Mucosa of stomach (tissue), 1 donor: ENCODE measurements at regions not wholly inside any gene's neighbourhood (a gene's known extent, or its start where the extent isn't known, plus 50 kb on each side); places are given as distances from the start of the nearest gene placed in this dataset.

Experiments used
- H3K27me3 ChIP-seq: one replicate; pipeline ENCODE4 v1.7.0; 2013; ENCODE audit warnings: mild to moderate bottlenecking, low read length; ENCODE audit not compliant: control insufficient read depth, insufficient read depth
- H3K36me3 ChIP-seq: one replicate; pipeline ENCODE4 v1.7.0; 2013; ENCODE audit warnings: low read length; ENCODE audit not compliant: control insufficient read depth, insufficient read depth
- H3K4me1 ChIP-seq: one replicate; pipeline ENCODE4 v1.7.0; 2013; ENCODE audit warnings: mild to moderate bottlenecking, low read length; ENCODE audit not compliant: control insufficient read depth, insufficient read depth
- H3K4me3 ChIP-seq: one replicate; pipeline ENCODE4 v1.7.0; 2013; ENCODE audit warnings: low read length
- H3K9ac ChIP-seq: one replicate; pipeline ENCODE4 v1.7.0; 2013; ENCODE audit warnings: mild to moderate bottlenecking, low read length, moderate library complexity
- H3K9me3 ChIP-seq: one replicate; pipeline ENCODE4 v1.7.0; 2013; ENCODE audit warnings: mild to moderate bottlenecking, low read length, moderate library complexity; ENCODE audit not compliant: control insufficient read depth
- donor health status: Pancreatic carcinoma.

GRCh38 chr6:795046-795685, 102.2 kb upstream of the EXOC2 start:
- no peaks in the 10 kb centered on the region for H3K27me3 ChIP-seq
- H3K9ac ChIP-seq: no peak overlapping the region
- H3K4me1 ChIP-seq: peaks cover 10% of the 10 kb centered on the region
- no peak overlapping the region for H3K4me3 ChIP-seq
- H3K9me3 ChIP-seq: no peaks in the 10 kb centered on the region
- no peaks in the 10 kb centered on the region for H3K36me3 ChIP-seq

DNA sequence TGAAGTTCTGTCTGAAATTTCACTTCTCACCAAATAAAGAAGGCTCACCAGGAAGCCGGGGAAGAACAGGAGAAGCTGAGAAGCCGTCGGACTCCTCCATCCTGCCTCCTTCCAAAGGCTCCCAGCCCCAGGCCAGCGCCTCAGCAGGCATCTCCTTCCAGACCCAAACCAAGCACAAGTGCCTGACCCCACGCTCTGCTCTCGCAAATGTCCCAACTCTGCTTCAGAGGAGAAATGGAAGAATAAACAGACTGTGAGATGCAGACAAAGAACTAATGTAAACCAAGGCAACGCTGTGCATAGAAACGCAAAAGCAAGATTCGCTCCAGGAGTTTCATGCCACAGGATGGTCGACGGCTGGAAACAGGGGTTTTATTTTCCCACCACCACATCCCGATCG, 100.3 kb upstream of the EXOC2 start:
- Histone ChIP-seq H3K4me1 (peaks cover 8% of the 10 kb centered on the region), H3K9ac (no peak overlapping the region), H3K27me3 (no peaks in the 10 kb centered on the region), H3K4me3 (no peak overlapping the region), H3K36me3 (no peaks in the 10 kb centered on the region), H3K9me3 (no peaks in the 10 kb centered on the region)

GRCh38 chr6:792662-793061, 99.7 kb upstream of the EXOC2 start:
- Histone ChIP-seq H3K9ac (no peak overlapping the region), H3K9me3 (no peaks in the 10 kb centered on the region), H3K4me1 (peaks cover 2% of the 10 kb centered on the region), H3K36me3 (no peaks in the 10 kb centered on the region), H3K4me3 (no peak overlapping the region), H3K27me3 (no peaks in the 10 kb centered on the region)

DNA sequence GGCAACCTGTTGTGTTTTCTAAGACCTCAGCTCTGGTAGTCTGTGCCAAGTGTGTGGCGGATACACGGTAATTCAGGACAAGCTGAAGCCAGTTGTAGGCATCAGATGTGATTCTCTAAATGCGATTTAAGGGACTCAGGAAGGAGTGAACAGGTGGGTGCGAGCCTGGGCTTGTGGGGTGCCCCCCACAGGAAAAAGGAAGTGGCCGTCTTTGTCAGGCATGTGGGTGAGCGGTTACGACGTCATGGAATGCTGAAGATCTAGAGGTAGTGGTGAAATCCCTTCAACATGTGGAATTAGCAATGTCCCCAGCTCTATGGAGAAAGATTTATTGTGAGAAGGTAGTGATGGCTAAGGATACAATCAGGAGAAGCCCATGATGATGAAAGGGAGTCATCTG, 95.1 kb upstream of the EXOC2 start:
- H3K9ac ChIP-seq: no peak overlapping the region
- H3K27me3 ChIP-seq: no peaks in the 10 kb centered on the region
- no peaks in the 10 kb centered on the region for H3K4me1 ChIP-seq
- H3K36me3 ChIP-seq: no peaks in the 10 kb centered on the region
- no peaks in the 10 kb centered on the region for H3K9me3 ChIP-seq
- no peak overlapping the region for H3K4me3 ChIP-seq

- Histone ChIP-seq H3K4me1 (no peaks in the 10 kb centered on the region), H3K36me3 (no peaks in the 10 kb centered on the region), H3K4me3 (no peak overlapping the region)
These were observed 94.2 kb upstream of the EXOC2 start for GRCh38 chr6:786946-787763.

GRCh38 chr6:783966-784735, 91.2 kb upstream of the EXOC2 start:
- H3K4me3 ChIP-seq: no peak overlapping the region
- no peaks in the 10 kb centered on the region for H3K27me3 ChIP-seq
- H3K9me3 ChIP-seq: no peaks in the 10 kb centered on the region
- H3K36me3 ChIP-seq: no peaks in the 10 kb centered on the region
- no peak overlapping the region for H3K9ac ChIP-seq
- no peaks in the 10 kb centered on the region for H3K4me1 ChIP-seq

More at GRCh38 chr6:786946-787763, 94.2 kb upstream of the EXOC2 start:
- Histone ChIP-seq H3K27me3 (no peaks in the 10 kb centered on the region), H3K9ac (no peak overlapping the region), H3K9me3 (no peaks in the 10 kb centered on the region)

DNA sequence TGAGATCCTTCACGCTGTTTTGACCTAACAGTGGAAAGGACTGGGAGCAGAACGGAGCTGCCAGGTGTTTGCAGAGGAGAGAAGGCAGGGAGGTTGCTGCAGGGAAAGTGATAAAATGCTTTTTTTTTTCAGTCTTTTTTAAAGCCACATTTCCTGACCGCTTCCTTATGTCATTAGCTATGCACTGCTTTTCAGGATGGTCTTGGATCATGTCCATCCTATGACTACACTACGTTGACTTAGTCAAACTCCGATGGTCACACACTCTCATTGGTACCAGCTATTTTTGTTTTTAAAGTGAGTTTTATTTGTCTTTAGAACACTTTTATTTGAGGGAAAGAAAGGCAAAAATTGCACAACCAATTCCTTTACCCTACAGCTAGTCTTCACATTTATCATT, 89.2 kb upstream of the EXOC2 start:
- Histone ChIP-seq H3K4me1 (no peaks in the 10 kb centered on the region), H3K27me3 (no peaks in the 10 kb centered on the region), H3K9ac (no peak overlapping the region), H3K4me3 (no peak overlapping the region), H3K9me3 (no peaks in the 10 kb centered on the region), H3K36me3 (no peaks in the 10 kb centered on the region)

DNA sequence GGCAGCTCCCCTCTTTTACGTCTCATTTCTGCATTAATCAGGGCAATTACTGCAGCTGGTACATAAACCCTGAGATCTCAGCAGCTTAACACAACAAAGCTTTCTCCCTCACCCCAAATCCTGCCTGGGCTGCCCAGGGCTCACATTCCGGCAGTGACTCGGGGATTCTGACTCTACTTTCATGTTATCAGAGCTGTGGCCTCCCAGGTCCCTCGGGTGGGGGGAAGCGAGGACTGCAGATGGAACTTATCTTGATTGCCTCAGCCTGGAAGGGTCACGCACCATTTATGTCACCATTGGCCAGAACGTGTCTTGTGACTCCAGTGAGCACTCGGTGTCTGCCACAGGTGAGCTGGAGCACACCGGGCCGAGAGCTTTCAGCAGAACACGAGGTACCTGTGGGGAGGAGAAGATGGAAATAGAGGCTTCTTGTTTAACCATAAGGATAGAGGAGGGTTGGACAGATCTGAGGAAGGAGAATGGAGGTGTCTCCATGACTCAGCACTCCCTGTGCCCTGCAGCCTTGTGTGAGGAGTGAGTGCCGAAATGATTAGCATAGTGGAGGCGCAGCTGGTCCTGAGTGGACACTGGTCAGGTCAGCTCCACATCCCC, 88.5 kb upstream of the EXOC2 start:
- Histone ChIP-seq H3K9ac (no peak overlapping the region), H3K36me3 (no peaks in the 10 kb centered on the region), H3K4me1 (no peaks in the 10 kb centered on the region), H3K27me3 (no peaks in the 10 kb centered on the region), H3K9me3 (no peaks in the 10 kb centered on the region), H3K4me3 (no peak overlapping the region)

DNA sequence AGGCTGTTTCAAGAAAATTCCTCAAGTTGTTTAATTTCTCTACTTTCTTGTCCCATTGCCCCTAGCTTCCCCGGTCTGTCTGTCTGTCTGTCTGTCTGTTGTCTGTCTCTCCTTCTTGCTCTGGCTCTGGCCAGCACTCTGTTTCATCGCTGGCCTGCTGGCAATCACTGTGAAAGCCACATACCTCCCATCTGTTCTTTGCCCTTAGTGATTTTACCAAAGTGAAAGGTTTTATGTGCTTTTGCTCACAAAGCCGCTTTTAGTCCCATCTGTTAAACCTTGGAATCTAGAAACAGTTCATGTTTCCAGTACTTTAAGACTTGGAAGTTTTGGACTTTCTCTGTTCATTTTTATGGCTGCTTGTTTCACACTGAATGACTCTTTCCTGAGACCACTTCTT, 87.8 kb upstream of the EXOC2 start:
- Histone ChIP-seq H3K4me1 (no peaks in the 10 kb centered on the region), H3K36me3 (no peaks in the 10 kb centered on the region), H3K9ac (no peak overlapping the region), H3K27me3 (no peaks in the 10 kb centered on the region), H3K4me3 (no peak overlapping the region), H3K9me3 (no peaks in the 10 kb centered on the region)

GRCh38 chr6:776951-777350, 84.0 kb upstream of the EXOC2 start:
- no peaks in the 10 kb centered on the region for H3K9me3 ChIP-seq
- no peaks in the 10 kb centered on the region for H3K4me1 ChIP-seq
- no peak overlapping the region for H3K4me3 ChIP-seq
- no peaks in the 10 kb centered on the region for H3K36me3 ChIP-seq
- no peak overlapping the region for H3K9ac ChIP-seq
- H3K27me3 ChIP-seq: no peaks in the 10 kb centered on the region

DNA sequence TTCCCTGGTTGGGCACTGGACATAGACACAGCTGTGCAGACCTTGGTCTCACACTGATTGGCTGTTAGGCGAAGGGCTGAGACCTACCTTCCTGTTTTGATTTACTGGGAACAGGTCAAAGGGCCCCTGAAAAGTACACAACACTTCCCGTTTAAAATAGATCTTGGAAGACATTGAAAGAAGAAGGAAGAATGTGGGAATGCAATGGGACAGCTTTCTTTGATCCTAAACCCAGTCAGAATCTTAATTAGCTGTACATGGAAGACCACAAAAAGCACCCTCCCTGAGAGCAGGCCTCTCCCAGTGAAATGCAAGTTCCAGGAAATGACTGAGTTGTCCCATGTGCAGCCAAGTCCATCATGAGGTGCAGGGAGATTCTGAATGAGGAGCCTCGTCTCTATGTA, 83.6 kb upstream of the EXOC2 start:
- H3K4me3 ChIP-seq: no peak overlapping the region
- no peaks in the 10 kb centered on the region for H3K27me3 ChIP-seq
- no peak overlapping the region for H3K9ac ChIP-seq
- no peaks in the 10 kb centered on the region for H3K36me3 ChIP-seq
- no peaks in the 10 kb centered on the region for H3K9me3 ChIP-seq
- H3K4me1 ChIP-seq: no peaks in the 10 kb centered on the region

DNA sequence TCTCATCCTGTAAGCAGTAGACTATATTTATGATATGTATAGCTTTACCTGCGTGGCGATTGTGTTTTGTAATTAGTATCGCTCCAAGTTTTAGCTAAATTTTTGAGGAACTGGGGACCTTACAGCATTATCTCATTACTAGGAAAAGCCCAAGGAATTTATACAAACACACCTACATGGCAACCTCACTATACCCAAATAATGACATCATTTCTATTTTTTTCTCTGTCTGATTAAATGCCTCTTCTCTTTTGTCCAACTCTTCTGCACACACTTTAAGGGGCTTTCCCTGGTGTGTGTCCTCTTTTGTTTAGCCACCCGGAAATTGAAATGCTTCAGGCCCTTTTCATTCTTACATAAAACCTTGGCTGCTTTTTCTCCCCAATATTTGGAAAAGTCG, 82.9 kb upstream of the EXOC2 start:
- H3K9ac ChIP-seq: no peak overlapping the region
- no peaks in the 10 kb centered on the region for H3K27me3 ChIP-seq
- no peaks in the 10 kb centered on the region for H3K4me1 ChIP-seq
- no peak overlapping the region for H3K4me3 ChIP-seq
- no peaks in the 10 kb centered on the region for H3K9me3 ChIP-seq
- no peaks in the 10 kb centered on the region for H3K36me3 ChIP-seq
